HepG2 (cell line): ENCODE measurements at regions not wholly inside any gene's neighbourhood (a gene's known extent, or its start where the extent isn't known, plus 50 kb on each side); places are given as distances from the start of the nearest gene placed in this dataset.

Experiments
- ATAC-seq: fragments of 200-7000 bp; cut with Tn5 transposase; 3 replicates; pipeline ENCODE4 v1.9.1; 2020; ENCODE audit warnings: mild to moderate bottlenecking, moderate library complexity
- BruUV-seq: library from RNA; stranded (reverse); fragments of 400-500 nt; replicated peaks from 2 replicates; lab custom pipeline; 2021; lab: Mats Ljungman, UMichigan
- CTCF ChIA-PET: fragments of 300-600 bp; formaldehyde crosslinking; extraction: SDS; loops from one replicate; lab custom pipeline; 2021; ENCODE audit warnings: low total read pairs, inconsistent platforms, low intra/inter-chr PET ratio; lab: Yijun Ruan, JAX
- POLR2A ChIA-PET: fragments of 350-600 bp; sonication (Branson Sonifier 250); formaldehyde crosslinking; loops from one replicate; lab custom pipeline; 2020; ENCODE audit warnings: antibody characterized with exemption, inconsistent platforms; lab: Yijun Ruan, JAX
- DNase-seq: peaks from one replicate; pipeline ENCODE4 v3.0.0-alpha.2; 2015; ENCODE audit warnings: low spot score
- FAIRE-seq: peaks from 3 replicates; lab custom pipeline; 2011; peaks lifted over from hg19 to GRCh38; lab: Jason Lieb, UNC
- H2AFZ ChIP-seq: one replicate; pipeline ENCODE4 v1.6.1; 2011; ENCODE audit warnings: low read length, inconsistent platforms
- H3K27ac ChIP-seq: fragments of 300-600 bp; 3 replicates; pipeline ENCODE4 v1.8.0; 2011; ENCODE audit warnings: mixed run types, mild to moderate bottlenecking, mixed read lengths, low read length, inconsistent platforms; ENCODE audit not compliant: insufficient read depth; ENCODE audit errors: extremely low read length
- H3K27me3 ChIP-seq, 2 experiments: fragments of 200-600 bp in 1 of 2; 2 replicates in 1 of 2; 3 replicates in 1 of 2; pipeline versions ENCODE4 v1.6.0 to v1.8.0; 2011; ENCODE audit warnings: low read length in 2 of 2, mild to moderate bottlenecking in 2 of 2, moderate library complexity in 2 of 2, inconsistent platforms in 1 of 2; ENCODE audit not compliant: insufficient read depth in 2 of 2, control insufficient read depth in 1 of 2
- H3K36me3 ChIP-seq, 2 experiments: fragments of 200-600 bp in 1 of 2; replicated peaks in 1 of 2; 2 replicates in 1 of 2; 3 replicates in 1 of 2; pipeline versions ENCODE4 v1.5.1 to v1.8.0; 2011; ENCODE audit warnings: low read length in 2 of 2, inconsistent platforms in 1 of 2; ENCODE audit not compliant: insufficient read depth in 2 of 2, control insufficient read depth in 1 of 2
- H3K4me1 ChIP-seq: 2 replicates; pipeline ENCODE4 v1.5.1; 2012; ENCODE audit warnings: low read length, inconsistent platforms; ENCODE audit not compliant: insufficient read depth
- H3K4me2 ChIP-seq: 2 replicates; pipeline ENCODE4 v1.6.0; 2011; ENCODE audit warnings: low read depth, low read length, inconsistent platforms
- H3K4me3 ChIP-seq, 3 experiments: fragments of 200-600 bp in 1 of 3; sonication (generic), shearing (Covaris generic) in 1 of 3; replicated peaks in 1 of 3; 2 replicates each; pipeline ENCODE4 v1.5.1; 2011 to 2016; ENCODE audit warnings: low read length in 3 of 3, inconsistent platforms in 2 of 3, low read depth in 2 of 3, mild to moderate bottlenecking in 2 of 3, control low read depth in 1 of 3, mixed read lengths in 1 of 3; ENCODE audit not compliant: insufficient read depth in 1 of 3
- H3K79me2 ChIP-seq: one replicate; pipeline ENCODE4 v1.6.1; 2011; ENCODE audit warnings: low read length, inconsistent platforms; ENCODE audit not compliant: insufficient read depth
- H3K9ac ChIP-seq: 2 replicates; pipeline ENCODE4 v1.6.0; 2011; ENCODE audit warnings: mild to moderate bottlenecking, low read depth, low read length, inconsistent platforms; ENCODE audit not compliant: insufficient read depth
- H3K9me3 ChIP-seq: 2 replicates; pipeline ENCODE4 v1.5.1; 2012; ENCODE audit warnings: mild to moderate bottlenecking, low read length
- H4K20me1 ChIP-seq: 2 replicates; pipeline ENCODE4 v1.6.0; 2011; ENCODE audit warnings: inconsistent platforms, mild to moderate bottlenecking, low read length, moderate library complexity; ENCODE audit not compliant: insufficient read depth
- EED ChIP-seq: sonication (generic); formaldehyde crosslinking; IDR thresholded peaks from 2 replicates; pipeline ENCODE4 v1.5.0; 2020; ENCODE audit warnings: mild to moderate bottlenecking, missing genetic modification reagents
- MAF1 ChIP-seq: sonication (generic); formaldehyde crosslinking; IDR thresholded peaks from 2 replicates; pipeline ENCODE4 v1.5.0; 2020; ENCODE audit warnings: missing genetic modification reagents, borderline replicate concordance
- SCMH1 ChIP-seq: sonication (generic); formaldehyde crosslinking; IDR thresholded peaks from 2 replicates; pipeline ENCODE4 v1.9.0; 2021; ENCODE audit warnings: missing genetic modification reagents, mild to moderate bottlenecking, borderline replicate concordance
- SP140L ChIP-seq: sonication (generic); formaldehyde crosslinking; IDR thresholded peaks from 2 replicates; pipeline ENCODE4 v1.4.0; 2020; ENCODE audit warnings: missing genetic modification reagents, borderline replicate concordance
- SP5 ChIP-seq: IDR thresholded peaks from 2 replicates; pipeline ENCODE4 v1.6.1; 2016; ENCODE audit warnings: low read depth, borderline replicate concordance
- ZFP37 ChIP-seq: sonication (generic); formaldehyde crosslinking; IDR thresholded peaks from 2 replicates; pipeline ENCODE4 v1.4.0; 2020; ENCODE audit warnings: missing genetic modification reagents, borderline replicate concordance
- ZNF260 ChIP-seq: sonication (generic); formaldehyde crosslinking; IDR thresholded peaks from 2 replicates; pipeline ENCODE4 v1.4.0; 2020; ENCODE audit warnings: missing genetic modification reagents, low read depth, mild to moderate bottlenecking, borderline replicate concordance
- WGBS: methylation state at CpG from one replicate; pipeline ENCODE4 v1.1.6; 2017; ENCODE audit warnings: low lambda C conversion rate; 5-methylcytosine and 5-hydroxymethylcytosine counted together
- in situ Hi-C: cut with HindIII; loops from 2 replicates; pipeline ENCODE4 v1.10.0; 2017; ENCODE audit warnings: low pct_unique_long_range_greater_than_20kb; ENCODE audit not compliant: extremely low pct_ligation_motif_present
- intact Hi-C: fragments of 100-400 bp; cut with micrococcal nuclease; formaldehyde crosslinking; loops from one replicate; pipeline ENCODE4 v1.10.0; 2022; ENCODE audit not compliant: unreplicated experiment
- TF ChIP-seq, protein P1 (sequence below): sonication (generic); formaldehyde crosslinking; IDR thresholded peaks from 2 replicates; pipeline ENCODE4 v1.8.1; 2022; ENCODE audit warnings: mild to moderate bottlenecking, missing genetic modification reagents

DNA sequence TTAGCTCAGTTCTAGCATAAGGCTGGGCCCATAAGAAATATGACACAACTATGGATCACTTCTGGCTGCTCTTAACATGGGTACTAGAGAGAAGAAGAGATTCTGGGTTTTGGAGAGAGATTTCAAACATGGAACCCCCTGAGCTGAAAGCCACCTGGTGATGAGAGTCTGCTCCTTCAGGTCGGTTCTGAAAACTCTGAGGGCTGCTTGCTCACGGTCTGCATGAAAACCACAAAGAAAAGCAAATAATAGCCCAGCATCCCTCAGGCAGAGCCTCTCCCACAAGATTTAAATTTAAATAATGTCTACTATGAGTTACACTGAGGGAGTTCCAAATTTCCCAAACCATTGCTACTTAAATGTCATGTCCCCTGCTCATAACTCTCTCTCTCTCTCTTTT is 301.5 kb downstream of the BMP7 start:
- Histone ChIP-seq H3K27me3 (peaks cover 0 to 3% of the 10 kb centered on the region in 2 experiments; a peak in 1 of 5 replicates), H3K4me3 (no peak overlapping the region), H3K36me3 (no peaks in the 10 kb centered on the region), H3K4me1 (no peaks in the 10 kb centered on the region), H3K9me3 (no peaks in the 10 kb centered on the region), H3K79me2 (no peaks in the 10 kb centered on the region), H3K4me2 (no peak overlapping the region), H3K27ac (no peak overlapping the region), H2AFZ (no peak overlapping the region), H4K20me1 (no peaks in the 10 kb centered on the region), H3K9ac (no peak overlapping the region)
- TF ChIP-seq SP5 (CRISPR knock-in tag), result no peak
- TF ChIP-seq SP140L (CRISPR knock-in tag), result no peak
- TF ChIP-seq ZFP37 (CRISPR knock-in tag), result no peak
- in situ Hi-C loops, result no loop called here
- ChIA-PET POLR2A (no interaction called here), CTCF (no interaction called here)
- intact Hi-C loops, result no loop called here
- FAIRE-seq (no peak), ATAC-seq (no peak), DNase-seq (no peak)
- WGBS, result 0% methylated on average over 2 of the region's 2 CpGs
- BruUV-seq, result no TSS peak

DNA sequence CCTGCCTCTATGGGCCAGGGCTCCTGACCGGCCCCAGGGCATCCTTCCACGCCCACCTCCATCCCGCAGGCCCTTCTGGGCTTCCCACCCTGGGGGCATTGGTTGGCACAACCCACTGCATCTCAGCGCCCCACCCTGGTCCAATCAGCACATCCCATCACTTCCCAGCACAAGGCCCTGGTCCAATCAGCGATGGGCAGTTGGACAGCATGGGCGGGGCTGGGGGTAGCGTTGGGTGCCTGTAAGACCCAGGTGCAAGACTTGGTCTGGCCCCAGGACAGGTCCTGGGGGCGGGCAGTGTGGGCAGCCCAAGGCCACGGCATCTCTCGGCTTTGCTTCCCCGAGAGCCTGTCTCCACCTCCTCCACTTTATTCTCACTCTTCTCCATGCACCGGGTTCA is 298.5 kb downstream of the BMP7 start:
- DNase-seq, result no peak
- ChIA-PET CTCF (no interaction called here), POLR2A (no interaction called here)
- ATAC-seq, result no peak
- no TSS peak for BruUV-seq
- no peaks in the 10 kb centered on the region for H3K4me1 ChIP-seq
- no peak for FAIRE-seq
- H3K4me2 ChIP-seq, result no peak overlapping the region
- H3K36me3 ChIP-seq, result no peaks in the 10 kb centered on the region
- 17% methylated on average over 12 of the region's 12 CpGs for WGBS
- no peak overlapping the region for H3K27ac ChIP-seq
- no peaks in the 10 kb centered on the region for H3K79me2 ChIP-seq
- peaks cover 0 to 11% of the 10 kb centered on the region in 2 experiments; a peak in 4 of 5 replicates for H3K27me3 ChIP-seq
- in situ Hi-C loops, result no loop called here
- no peak overlapping the region for H2AFZ ChIP-seq
- no peak overlapping the region for H3K9ac ChIP-seq
- no peaks in the 10 kb centered on the region for H4K20me1 ChIP-seq
- TF ChIP-seq EED (CRISPR knock-in tag), result no peak
- TF ChIP-seq, protein P1, sequence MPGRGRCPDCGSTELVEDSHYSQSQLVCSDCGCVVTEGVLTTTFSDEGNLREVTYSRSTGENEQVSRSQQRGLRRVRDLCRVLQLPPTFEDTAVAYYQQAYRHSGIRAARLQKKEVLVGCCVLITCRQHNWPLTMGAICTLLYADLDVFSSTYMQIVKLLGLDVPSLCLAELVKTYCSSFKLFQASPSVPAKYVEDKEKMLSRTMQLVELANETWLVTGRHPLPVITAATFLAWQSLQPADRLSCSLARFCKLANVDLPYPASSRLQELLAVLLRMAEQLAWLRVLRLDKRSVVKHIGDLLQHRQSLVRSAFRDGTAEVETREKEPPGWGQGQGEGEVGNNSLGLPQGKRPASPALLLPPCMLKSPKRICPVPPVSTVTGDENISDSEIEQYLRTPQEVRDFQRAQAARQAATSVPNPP (CRISPR knock-in tag), result no peak
- TF ChIP-seq MAF1 (CRISPR knock-in tag), result no peak
- TF ChIP-seq ZNF260 (CRISPR knock-in tag), result no peak
- no peak for TF ChIP-seq SCMH1 (CRISPR knock-in tag)
- TF ChIP-seq, all 625 proteins: peak for 0
- intact Hi-C loops, result no loop called here
- no peaks in the 10 kb centered on the region for H3K9me3 ChIP-seq
- no peak overlapping the region for H3K4me3 ChIP-seq
